NOMO-1 (cell line): ENCODE measurements at regions not wholly inside any gene's neighbourhood (a gene's known extent, or its start where the extent isn't known, plus 50 kb on each side); places are given as distances from the start of the nearest gene placed in this dataset.

ENCODE experiments used
- DNase-seq, 2 experiments: peaks; one replicate each; lab custom pipeline; 2025; ENCODE audit not compliant: unreplicated experiment in 2 of 2; lab: John Stamatoyannopoulos, UW

DNA sequence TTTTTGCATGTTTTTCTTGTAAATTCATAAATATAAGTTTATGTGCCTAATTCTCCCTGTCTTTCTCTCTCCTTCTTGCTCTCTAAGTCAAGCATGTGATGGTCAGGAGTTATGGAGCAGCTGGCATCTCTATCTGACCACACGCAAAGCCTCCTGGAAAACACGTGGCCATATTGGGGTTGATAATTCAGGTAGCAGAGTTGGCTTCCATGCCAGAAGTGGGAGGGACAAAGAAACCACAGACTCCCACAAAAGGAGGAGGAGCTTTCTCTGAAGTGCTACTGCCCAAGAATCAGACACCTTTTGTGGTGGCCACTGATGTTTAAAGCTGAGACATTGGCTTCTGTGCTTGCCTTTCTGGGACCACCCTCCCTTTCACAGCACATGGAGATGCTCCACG lies 517.6 kb upstream of the TMEM132C start:
- DNase-seq = no peak

DNA sequence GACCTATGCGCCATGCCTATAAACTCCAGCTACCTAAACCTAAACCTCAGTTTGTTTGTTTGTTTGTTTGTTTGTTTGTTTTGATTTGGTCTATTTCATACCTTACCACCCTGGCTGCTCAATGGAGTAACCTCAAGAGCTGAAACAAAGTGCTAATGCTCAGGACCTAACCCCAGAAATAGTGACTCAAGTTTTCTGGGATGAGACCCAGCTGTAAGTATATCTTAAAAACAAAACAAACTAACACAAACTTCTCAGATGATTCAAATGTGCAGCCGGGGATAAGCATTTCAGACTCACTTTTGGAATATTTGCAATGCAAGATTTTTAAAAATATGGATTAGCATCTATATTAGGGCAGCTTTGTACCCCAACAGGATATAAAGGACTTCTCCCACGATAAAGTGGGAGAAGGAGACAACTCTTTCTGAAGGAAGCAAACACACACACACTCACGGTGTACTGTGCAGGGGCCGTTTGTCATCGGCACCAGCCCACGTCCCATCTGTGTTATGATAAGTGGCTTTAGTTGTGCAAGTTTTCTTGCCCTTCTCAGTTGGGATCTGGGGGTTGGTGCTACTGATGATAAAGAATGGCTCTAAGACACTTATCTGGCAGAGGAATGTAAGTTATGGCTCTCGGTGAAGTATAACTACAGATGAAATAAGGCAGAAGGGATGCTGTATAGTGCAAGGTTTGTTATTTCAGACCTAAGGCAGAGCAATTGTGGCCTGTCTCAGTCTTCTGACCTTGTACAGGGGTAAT lies 516.7 kb upstream of the TMEM132C start:
- no peak for DNase-seq

DNA sequence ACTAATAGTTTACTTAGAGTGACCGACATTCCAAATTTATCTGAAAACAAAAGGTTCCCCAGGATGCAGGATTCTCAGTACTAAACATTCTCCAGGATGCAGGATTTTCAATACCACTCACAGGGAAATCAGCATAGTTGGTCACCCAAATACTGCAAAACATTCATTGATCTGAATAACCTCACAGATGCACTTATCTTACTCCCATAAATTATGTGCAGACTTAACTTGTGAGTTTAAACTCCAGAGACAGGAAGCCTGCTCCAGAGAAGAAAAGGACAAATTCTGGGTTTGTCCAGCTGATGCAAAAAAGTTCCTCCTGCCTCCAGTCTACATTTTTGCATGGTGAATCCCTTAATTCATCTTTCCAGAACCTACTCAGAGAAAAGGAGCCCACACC lies 514.2 kb upstream of the TMEM132C start:
- no peak for DNase-seq

DNA sequence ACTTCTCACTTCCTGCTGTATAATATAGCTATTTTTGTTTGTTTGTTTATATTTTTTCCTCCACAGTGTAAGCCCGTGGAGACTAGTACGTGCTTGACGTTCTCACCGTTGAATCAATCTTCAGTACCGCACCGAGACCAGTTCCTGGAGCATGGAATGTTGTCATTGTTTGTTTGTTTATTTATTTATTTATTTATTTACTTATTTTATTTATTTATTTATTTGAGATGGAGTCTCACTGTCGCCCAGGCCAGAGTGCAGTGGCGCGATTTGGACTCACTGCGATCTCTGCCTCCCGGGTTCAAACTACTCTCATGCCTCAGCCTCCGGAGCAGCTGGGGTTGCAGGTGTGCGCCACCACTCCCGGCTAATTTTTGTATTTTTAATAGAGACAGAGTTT lies 506.6 kb upstream of the TMEM132C start:
- DNase-seq = no peak

DNA sequence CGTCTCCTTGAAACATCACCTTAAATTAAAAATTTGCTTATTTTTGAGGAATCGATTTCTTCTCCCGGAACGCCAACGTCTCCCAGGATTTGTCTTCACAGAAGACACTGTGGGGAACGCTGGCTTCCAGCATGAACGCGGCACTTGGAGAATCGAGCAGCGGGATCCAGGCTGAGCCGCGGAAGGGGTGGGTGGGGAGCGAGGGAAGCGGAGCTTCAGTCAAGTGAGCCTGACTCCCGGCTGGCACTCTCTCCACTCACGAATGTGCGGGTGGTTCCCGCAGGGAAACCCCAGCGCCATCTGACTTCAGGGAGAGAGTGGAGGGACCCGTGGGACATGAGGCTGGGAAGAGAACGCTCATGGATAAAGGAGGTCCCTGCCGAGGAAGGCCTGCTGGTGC lies 506.0 kb upstream of the TMEM132C start:
- DNase-seq = no peak

DNA sequence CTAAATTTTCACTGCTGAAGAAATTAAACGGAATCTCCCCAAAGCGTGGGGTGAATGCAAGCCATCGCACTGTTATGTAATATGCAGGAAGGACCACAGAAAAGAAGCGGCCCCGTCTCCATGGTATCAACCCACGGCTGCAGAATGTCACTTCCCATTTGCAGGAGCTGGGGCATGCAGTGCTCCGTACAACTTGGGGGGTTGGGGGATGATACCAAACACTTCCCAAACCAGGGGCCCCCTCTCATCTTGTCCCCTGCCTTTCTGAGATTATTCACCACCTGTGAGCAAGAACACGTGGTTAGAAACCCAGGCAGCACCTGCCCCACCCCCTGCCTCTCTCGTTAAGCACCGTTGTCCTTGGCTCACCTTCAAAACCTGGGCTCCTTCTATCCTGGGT lies 505.1 kb upstream of the TMEM132C start:
- DNase-seq = no peak

DNA sequence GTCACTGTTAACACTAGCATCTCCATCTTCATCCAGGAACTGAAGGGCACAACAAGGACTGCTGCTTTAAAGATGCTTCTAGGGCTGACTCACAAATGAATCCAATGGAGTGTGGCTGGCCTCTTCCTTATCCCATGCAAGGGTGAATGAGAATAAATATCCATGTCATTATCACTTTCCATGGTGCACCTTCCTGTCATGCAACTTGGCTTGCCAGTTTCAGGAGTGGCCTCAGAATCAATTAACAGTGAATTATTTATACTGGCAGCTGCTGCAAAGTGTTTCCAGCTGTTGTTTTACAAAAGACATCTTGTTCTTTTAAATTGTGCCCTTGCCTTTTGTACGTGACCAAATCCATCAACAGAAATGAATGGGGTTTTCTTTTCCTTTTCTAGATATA lies 499.3 kb upstream of the TMEM132C start:
- DNase-seq = no peak

DNA sequence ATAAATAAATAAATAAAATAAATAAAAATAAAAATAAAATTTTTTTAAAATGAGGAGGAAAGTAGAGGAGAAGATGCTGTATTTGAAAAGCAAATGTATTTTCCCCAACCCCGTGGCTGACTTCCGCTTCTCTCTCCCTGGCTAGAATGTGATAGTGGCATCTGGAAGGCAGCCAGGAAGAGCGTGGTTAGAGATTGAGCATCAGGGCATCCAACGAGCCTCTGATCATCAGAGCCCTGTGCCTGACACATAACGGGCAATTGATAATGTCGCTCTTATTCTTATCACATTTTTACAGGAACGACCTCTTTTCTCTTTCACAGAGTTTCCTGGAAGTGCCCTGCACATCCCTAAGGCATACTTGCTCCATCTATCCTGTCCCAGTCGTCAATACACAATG lies 496.9 kb upstream of the TMEM132C start:
- no peak for DNase-seq

DNA sequence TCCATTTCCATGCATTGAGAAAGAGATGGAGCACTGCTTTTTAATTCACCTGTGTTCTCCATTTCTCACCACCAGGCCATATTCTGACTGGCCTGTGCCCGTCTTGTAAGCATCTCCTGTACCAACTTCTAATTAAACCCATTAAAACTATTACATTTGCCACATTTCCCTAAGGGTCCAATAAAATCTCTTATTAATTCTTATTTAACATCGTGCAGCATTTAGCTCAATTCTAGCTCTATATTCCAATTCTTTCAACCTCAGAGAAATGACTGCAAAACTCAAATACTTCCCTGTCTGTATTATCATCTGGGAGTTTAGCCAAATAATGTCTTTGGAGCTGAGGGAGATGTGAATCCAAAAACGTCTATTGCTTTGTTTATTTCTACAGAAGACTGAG lies 495.4 kb upstream of the TMEM132C start:
- no peak for DNase-seq

DNA sequence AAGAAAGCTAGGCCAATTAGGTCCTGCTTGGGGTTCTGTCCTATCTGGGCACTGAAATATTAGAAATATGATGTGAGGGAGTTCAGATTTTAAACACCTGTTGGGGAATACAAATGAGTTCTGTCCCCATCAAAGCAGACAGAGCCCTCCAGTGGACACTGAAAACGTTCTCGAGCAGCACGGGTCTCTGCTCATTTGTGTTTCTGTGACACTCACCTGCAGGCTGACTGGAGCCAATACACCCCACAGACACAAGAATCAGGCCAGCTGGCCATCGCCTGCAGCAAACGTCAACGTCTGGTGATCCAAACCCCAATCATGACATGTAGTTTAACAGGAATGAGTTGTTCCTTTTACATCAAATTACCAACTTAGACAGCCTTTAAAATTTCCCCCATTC lies 493.4 kb upstream of the TMEM132C start:
- no peak for DNase-seq

DNA sequence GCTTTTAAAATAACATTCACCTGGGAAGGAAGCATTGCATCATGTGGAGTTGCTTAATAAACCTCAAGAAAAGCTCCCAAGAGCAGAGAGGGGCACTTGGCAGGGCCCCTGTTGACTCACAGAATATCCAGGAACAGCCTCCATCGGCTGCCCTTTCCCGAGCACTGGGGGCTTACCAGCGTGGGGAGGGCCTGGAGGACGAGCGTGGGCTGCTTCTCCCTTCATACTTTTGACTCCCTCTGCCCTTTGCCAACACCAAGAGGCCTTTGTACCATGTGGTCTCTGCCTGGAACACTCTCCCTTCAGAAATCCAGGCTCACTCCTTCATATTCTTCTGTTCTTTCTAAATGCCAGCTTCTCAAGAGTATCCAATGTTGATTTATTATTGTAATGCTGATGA lies 492.1 kb upstream of the TMEM132C start:
- no peak for DNase-seq

DNA sequence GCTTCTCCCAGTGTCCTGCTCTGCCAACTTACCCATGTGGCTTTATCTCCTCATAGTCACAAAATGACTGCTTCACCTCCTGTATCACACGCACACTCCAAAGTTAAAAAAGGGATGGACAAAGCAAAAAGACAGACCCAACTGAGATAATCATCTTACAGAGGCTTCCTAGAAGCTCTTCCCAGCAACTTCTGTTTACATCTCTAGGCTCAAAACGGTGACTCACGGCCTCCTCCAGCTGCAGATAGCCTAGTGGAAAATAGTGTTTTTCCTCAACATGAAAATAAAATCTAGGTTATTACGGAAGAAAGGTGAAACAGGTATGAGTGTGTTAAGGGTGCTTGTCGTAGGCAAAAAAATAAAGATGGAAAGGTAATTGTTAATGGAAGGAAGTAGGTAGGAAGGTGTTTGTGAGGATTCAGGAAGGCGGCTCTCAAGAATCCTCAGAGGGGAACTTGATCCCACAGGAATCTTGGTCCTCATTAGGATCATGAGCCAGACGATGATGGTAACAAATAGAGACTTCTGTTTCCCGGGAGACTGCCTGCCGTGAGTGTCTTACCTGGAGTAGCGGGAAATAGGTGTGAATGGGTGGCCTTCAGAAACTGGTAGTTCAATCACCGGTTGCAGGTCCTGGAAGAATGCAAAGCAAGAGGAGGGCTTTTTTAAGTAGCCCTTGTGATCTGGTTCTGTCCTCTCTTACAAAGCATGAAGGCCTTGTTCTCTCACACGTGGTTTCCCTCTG lies 487.5 kb upstream of the TMEM132C start:
- no peak for DNase-seq

DNA sequence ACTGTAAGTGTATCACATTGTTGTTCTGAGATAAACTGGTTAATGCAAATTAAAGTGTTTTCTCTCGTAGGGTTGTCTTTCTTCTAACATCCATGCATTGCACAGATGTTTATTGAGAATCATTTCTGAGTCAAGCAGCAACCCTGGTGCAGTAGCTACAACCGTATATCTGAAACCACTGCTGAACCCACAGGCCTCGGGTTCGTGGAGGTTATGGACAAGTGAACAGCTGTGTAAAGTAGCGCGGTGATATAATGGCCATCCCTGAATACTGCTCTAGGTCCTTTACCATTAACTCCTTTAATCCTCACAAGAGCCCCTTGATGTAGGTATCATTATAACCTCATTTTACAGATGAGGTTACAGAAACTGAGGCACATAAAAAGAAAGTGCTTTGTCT lies 486.1 kb upstream of the TMEM132C start:
- no peak for DNase-seq

DNA sequence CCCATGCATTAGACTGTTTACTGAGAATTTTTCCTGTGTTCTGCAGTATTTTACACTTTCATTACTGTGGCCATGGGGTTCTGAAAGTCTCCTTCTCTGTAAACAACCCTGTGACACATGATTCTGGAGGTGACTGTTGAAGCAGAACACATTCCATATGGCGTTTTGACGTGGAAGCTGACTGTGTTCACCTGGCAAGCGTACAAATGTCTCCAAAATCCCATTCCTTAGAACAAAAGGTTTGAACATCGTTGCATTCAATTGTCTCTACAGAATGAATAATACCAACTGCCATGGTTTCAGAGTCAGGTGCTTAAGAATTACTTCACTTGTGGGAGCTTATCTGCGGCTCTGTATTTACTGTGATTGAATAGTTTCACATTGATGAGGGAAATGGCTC lies 485.6 kb upstream of the TMEM132C start:
- DNase-seq = no peak

DNA sequence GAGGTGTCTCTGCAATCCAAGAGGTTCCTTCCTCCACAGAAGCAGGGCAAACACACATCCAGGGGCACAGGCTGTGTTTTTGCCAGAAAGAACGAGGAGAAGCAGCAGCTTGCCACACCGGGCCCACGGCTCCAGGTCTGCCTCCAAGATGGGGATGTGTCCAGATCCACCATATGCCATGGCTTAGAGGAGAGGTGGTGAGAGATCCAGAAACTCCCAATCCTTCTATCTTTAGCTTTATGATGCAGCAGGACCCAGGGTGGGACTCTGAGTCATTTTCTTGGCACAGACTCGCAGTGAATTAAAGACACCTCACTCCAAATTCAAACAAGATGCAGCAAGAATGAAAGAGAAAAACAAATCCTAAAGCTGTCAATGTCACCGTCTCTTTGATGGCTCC lies 481.4 kb upstream of the TMEM132C start:
- DNase-seq = no peak

DNA sequence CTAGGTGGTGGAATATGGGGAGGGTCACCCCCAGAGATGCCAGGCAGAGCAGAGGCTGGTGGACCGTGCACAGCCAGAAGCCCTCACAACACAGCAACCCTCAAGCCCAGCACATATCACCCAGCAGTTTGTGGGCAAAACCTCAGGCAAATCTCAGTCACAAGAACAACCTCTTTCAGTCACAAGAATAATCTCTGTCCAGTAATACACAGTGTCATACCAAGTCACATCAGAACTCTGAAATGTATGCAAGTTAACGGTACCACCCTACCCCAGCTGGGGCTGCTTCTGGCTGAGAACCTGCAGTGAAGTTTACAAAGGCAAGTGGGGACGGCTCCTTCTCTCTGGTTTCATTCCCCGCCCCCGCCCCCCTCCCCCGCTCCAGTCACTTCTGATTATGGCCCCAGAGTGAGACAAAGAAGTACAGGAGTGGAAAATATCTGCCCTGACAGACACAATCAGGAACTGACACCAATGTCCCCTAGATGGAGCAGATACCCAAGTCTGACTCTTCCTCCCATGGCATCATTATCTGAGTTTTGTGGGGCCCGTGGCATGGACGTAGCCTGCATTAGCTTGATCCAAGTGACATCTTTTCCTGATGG lies 480.9 kb upstream of the TMEM132C start:
- DNase-seq = no peak

DNA sequence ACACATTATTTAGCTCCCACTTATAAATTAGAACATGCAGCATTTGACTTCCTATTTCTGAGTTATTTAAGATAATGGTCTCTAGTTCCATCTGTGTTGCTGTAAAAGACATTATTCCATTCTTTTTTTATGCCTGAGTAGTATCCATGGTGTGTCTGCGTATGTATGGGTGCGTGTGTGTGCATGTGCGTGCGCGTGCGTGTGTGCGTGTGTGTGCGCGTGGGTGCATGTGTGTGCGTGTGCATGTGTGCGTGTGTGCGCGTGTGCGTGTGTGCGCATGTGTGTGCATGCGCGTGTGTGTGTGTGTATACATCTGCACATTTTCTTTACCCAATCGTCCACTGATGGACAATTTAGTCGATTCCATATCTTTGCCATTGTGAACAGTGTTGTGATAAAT lies 479.4 kb upstream of the TMEM132C start:
- DNase-seq = no peak

DNA sequence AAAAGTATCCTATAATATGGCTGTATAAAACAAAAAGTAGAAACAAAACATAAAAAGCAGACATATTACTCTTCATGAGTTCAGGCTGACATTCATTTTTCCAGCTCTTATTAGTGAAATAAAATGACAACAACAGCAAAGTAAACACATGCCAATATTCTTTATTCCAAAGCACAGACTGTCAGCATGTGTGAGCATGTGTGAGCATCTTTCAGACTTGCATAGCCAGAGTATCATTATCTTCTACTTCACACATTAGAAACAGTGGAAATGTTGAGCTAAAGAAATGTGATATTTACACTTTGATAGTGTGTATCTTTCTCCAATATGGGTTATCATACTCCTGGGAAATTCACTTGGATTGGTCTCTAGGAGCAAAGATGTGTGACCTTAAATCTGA lies 476.6 kb upstream of the TMEM132C start:
- DNase-seq = no peak

DNA sequence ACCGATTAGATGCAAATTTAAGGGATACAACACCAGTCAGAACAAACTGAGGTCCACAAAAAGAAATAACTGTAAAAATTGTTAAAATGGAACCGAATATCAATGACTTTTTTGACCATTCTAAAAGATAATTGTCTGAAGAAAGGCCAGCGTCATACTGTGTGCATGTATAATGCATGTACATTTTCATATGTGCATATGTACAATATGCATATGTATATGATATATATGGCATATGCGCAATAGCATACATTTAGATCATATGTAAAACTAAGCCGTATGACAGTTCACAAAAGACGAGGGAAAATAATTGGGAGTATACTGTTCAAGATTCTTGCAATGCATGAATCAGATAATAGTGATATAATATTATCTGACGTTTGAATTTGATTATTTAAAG lies 475.8 kb upstream of the TMEM132C start:
- DNase-seq = no peak

DNA sequence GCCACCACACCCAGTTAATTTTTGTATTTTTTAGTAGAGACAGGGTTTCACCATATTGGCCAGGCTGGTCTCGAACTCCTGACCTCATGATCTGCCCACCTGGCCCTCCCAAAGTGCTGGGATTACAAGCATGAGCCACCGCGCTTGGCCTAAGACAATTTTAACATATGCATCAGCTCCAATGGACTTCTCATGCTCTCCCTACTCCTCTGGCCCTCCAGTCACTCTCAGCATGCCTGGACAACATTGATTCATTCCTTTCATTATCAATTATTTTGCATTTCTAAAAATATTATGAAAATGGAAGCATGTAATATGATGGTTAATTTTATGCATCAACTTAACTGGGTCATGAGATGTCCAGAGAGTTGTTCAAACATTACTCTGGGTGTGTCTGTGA lies 469.1 kb upstream of the TMEM132C start:
- no peak for DNase-seq

DNA sequence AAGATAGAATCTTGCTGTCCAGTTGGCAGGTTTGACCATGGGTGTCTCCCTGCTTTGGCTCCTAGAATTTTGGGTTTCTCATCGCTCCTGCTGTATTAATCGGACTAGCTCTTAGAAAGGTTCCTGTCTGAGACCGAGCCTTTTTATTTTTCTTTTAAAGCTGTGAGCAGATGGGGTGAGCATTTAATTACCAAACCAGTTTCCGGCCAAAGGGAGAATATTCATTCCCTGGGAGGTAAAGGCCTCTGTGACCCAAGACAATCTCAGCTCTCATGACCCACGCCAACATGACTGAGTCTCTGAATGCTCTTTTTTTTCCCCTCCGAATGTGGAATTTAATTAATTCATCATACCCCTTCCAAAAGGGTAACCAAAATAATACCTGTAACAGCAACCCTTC lies 464.7 kb upstream of the TMEM132C start:
- DNase-seq = no peak

DNA sequence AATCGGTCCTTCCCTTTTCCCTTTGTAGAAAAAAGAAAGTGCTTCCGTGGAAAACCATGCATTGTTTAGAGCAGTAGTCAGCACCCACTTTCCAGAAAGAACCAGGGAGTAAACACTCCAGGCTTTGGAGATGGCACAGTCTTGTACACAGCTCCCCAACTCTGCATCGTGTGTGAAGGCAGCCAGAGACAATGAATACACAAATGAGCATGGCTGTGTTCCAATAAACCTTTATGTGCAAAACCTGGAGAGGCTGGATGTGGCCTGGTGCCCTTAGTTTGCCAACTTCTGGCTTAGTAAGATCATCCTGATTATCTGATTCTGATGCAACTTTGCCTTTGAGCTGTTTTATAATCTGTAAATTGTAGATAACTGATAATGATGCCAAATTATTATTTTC lies 463.4 kb upstream of the TMEM132C start:
- DNase-seq = no peak
